ENCODE measurements at regions not wholly inside any gene's neighbourhood (a gene's known extent, or its start where the extent isn't known, plus 50 kb on each side); places are given as distances from the start of the nearest gene placed in this dataset.

DNA sequence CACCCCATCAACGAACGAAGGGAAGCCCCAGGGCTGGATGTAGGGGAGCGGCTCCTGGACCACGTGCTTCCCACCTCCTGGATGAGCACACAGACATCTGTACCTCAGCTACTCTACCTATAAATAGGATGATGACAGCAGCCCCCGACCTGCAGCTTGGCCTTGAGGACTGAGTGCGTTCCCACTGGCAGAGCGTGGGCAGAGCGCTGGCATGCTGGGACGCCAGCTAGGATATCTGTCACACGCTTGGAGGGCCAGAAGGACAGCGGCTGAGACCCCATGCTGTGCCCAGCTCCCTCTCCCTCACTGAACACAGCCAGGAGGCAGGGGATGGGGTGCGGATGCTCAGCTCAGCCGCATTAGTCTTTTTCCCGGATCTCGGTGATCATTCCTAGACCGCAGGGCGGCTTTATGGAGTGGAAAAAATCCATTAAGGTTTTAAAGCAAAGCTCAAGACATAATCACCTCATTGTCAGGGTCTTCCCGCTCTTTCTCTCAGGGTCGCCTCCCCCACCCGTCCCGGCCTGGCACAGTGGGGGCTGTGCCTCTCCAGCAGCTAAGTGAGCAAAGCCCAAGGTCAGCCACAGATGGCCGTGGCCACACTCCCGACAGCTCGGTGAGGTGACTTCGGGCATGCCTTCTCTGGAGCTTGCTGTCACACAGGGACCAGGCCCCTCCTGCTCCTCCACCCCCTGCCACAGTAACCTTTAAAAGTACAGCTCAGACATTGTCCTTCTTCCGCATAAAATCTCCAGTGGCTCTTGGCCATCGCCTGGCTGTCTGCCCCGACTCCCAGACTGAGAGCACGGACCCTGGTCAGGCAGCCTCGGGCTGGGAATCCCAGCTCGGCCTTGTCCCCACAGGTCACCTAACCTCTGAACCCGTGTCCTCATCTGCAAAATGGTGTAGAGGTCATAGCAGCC is 69.6 kb upstream of the SHISAL1 start:
- DNase-seq (ENCODE audit: low read depth): no peak
- TF ChIP-seq, protein P1, sequence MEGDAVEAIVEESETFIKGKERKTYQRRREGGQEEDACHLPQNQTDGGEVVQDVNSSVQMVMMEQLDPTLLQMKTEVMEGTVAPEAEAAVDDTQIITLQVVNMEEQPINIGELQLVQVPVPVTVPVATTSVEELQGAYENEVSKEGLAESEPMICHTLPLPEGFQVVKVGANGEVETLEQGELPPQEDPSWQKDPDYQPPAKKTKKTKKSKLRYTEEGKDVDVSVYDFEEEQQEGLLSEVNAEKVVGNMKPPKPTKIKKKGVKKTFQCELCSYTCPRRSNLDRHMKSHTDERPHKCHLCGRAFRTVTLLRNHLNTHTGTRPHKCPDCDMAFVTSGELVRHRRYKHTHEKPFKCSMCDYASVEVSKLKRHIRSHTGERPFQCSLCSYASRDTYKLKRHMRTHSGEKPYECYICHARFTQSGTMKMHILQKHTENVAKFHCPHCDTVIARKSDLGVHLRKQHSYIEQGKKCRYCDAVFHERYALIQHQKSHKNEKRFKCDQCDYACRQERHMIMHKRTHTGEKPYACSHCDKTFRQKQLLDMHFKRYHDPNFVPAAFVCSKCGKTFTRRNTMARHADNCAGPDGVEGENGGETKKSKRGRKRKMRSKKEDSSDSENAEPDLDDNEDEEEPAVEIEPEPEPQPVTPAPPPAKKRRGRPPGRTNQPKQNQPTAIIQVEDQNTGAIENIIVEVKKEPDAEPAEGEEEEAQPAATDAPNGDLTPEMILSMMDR (IDR thresholded peaks at IDR 0.05; ENCODE audit: insufficient read depth, low read length): no peak
- H3K4me3 ChIP-seq (ENCODE audit: low read depth, low read length): no peak overlapping the region

DNA sequence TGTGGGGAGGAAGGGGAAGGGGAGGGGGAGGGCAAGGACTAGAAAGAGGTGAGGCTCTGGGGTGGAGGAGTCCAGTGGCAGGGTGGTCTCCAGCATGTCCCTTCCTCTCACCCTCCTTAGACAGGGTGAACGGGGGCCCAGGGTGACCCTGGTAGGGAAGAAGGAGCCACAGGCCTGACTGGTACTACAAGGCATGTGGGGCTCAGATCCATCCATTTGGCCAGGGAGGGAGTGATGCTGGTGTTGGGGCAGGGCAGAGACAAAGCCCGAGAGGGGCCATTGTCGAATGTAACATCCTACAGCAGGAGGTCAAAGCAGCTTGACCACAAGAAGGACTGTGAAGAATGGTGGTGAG is 69.0 kb upstream of the SHISAL1 start:
- no peak overlapping the region for H3K4me3 ChIP-seq (ENCODE audit: low read depth, low read length)
- TF ChIP-seq, protein P1 (IDR thresholded peaks at IDR 0.05; ENCODE audit: insufficient read depth, low read length): no peak
- DNase-seq (ENCODE audit: low read depth): no peak

DNA sequence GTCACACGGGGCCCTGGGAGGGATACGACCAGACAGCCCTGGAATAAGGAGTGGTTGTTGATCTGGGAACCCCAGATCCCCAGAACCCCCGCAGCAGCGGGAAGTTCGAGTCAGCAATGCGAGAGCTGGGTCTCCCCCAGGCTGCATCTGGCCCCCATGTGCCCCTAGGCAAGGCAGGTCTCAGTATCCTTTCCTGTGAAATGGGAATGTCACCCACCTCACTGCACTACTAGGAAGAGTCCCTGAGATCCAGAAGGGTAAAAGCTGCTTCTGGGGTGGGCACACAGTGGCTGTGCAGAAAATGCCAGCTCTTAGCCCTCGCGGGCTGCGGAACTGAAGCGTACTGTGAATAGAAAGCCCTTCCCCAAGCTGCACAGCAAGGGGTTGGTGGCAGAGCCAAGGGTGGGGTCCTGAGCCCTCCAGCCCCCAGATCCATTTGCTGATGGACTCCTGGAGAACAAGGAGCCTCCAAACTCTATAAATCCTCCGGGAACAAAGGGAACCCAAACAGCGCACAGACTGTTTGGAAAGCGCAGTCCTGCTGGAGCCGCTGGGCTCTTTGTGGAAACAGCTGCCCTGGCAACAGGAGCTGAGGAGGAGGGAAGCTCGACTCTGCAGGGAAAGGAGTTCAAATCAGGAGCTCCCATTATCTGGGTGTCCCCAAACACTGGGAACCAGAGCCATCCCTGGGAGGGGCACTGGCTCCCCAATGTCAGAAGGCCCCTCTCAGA is 68.2 kb upstream of the SHISAL1 start:
- DNase-seq (ENCODE audit: low read depth): no peak
- TF ChIP-seq, protein P1 (IDR thresholded peaks at IDR 0.05; ENCODE audit: insufficient read depth, low read length): no peak
- H3K4me3 ChIP-seq (ENCODE audit: low read depth, low read length): no peak overlapping the region

DNA sequence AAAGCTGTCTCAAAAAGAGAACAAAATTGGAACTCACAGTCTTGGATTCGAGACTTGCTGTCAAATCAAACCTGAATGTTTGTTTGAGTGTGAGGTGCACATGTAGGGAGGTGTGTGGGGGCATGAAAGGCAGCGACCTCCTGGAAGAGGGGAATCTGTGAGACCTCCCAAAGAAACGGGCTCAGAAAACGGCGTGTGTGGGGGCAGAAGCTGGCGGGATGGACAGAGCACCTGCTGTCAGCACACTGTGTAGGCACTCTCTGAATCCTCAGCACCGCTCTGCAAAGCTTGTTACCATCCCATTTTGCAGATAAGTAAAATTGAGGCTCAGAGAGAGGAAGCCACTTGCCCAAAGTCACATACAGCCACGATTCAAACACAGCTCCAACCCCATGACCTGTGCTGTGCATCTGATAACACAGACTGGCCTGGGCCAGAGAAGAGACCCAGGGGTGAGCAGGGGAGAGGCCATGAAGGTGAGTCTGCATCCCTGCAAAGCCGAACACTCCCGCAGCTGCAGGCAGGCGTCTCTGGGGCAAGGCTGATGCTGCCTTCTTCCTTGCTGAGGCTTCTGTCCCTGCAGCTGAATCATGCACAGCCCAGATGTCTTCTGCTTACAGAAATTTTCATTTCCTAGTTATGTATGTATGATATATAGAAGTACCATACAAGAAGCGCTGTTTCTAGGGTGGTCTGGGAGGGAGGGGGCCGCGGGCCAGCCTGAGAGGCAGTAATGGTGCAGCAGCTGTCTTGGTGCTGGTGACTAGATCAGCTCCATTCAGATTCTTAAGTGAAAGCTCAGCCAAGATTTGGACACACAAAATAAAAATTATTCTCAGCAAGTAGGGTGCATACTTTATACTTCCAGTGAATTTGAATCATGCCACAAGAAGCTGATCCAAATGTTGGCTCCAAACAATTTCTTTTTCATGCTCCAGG is 67.3 kb upstream of the SHISAL1 start:
- DNase-seq (ENCODE audit: low read depth): no peak
- H3K4me3 ChIP-seq (ENCODE audit: low read depth, low read length): no peak overlapping the region

DNA sequence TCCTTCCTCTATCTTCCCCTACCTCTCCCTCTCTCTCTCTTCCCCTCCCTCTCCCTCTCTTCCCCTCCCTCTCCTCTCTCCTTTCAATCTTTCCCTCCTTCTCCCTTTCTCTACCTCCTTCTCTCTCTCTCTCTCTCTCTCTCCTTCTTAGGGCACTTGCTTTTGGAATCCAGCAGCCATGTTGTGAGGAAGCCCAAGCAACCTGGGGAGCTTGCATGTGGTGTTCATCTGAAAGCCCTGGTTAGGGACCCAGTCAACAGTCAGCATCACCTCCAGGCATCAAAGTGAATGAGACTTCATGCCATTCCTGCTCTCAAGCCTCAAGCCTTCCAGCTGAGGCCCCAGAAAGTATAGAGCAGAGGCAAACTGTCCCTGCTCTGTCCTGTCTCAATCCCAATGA is 65.6 kb upstream of the SHISAL1 start:
- TF ChIP-seq, protein P1 (IDR thresholded peaks at IDR 0.05; ENCODE audit: insufficient read depth, low read length): no peak
- no peak for DNase-seq (ENCODE audit: low read depth)
- H3K4me3 ChIP-seq (ENCODE audit: low read depth, low read length): no peak overlapping the region

More for the DNA sequence above, 67.3 kb upstream of the SHISAL1 start:
- TF ChIP-seq, protein P1 (IDR thresholded peaks at IDR 0.05; ENCODE audit: insufficient read depth, low read length): no peak

DNA sequence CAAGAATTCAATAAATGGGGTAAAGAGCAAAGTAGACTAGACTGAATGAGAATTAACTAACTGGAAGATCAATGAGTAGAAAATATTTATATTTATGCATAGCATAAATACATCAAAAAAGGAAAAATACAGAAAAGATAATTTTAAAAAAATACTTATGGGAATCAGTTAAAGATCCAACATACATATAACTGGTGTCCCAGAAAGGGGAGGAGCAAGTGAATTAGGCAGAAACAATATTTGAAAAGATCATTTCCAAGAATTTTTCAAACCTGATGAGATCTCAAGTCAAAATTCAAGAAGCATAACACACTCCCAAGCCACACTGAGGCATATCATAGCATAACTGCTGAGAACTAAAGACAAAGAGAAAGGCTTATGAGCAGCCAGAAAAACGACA is 62.7 kb upstream of the SHISAL1 start:
- H3K4me3 ChIP-seq (ENCODE audit: low read depth, low read length): no peak overlapping the region
- no peak for DNase-seq (ENCODE audit: low read depth)
- TF ChIP-seq, protein P1 (IDR thresholded peaks at IDR 0.05; ENCODE audit: insufficient read depth, low read length): no peak
